ENCODE measurements at regions not wholly inside any gene's neighbourhood (a gene's known extent, or its start where the extent isn't known, plus 50 kb on each side); places are given as distances from the start of the nearest gene placed in this dataset.

DNA sequence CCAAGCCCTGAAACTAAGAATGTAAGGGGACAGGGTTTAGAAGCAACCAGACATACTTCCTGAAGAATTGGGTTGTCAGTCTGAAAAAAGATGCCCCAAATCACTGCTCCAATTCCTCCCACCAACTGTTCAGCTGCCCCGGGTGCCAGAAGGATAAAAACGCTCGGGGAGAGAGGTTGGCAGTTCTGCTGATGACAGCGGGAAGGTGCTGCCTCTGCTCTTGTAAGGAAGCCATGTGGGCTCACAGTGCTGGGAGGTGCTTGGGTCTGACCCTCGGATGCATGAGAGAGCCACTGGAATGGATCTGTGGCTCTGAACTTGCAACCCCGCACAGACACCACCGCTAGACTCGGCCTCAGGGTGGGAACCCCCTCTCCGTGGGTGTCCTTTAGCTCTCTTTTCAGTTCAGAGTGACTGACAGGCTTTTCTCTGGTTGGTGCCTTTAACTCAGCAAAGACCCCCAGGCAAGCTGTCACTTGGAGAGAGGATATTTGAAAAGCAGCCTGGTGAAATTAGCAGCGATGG is 364.8 kb upstream of the RBFOX1 start:
- TF ChIP-seq, protein P1, sequence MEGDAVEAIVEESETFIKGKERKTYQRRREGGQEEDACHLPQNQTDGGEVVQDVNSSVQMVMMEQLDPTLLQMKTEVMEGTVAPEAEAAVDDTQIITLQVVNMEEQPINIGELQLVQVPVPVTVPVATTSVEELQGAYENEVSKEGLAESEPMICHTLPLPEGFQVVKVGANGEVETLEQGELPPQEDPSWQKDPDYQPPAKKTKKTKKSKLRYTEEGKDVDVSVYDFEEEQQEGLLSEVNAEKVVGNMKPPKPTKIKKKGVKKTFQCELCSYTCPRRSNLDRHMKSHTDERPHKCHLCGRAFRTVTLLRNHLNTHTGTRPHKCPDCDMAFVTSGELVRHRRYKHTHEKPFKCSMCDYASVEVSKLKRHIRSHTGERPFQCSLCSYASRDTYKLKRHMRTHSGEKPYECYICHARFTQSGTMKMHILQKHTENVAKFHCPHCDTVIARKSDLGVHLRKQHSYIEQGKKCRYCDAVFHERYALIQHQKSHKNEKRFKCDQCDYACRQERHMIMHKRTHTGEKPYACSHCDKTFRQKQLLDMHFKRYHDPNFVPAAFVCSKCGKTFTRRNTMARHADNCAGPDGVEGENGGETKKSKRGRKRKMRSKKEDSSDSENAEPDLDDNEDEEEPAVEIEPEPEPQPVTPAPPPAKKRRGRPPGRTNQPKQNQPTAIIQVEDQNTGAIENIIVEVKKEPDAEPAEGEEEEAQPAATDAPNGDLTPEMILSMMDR (IDR thresholded peaks at IDR 0.05), result no peak
- no peak for TF ChIP-seq POLR2A (IDR thresholded peaks at IDR 0.05)
